ENCODE measurements at regions not wholly inside any gene's neighbourhood (a gene's known extent, or its start where the extent isn't known, plus 50 kb on each side); places are given as distances from the start of the nearest gene placed in this dataset.

- DNase-seq (ENCODE audit: low spot score), result no peak
Observed at GRCh38 chr3:56864918-56865524, 63.3 kb upstream of the ARHGEF3 start.

DNA sequence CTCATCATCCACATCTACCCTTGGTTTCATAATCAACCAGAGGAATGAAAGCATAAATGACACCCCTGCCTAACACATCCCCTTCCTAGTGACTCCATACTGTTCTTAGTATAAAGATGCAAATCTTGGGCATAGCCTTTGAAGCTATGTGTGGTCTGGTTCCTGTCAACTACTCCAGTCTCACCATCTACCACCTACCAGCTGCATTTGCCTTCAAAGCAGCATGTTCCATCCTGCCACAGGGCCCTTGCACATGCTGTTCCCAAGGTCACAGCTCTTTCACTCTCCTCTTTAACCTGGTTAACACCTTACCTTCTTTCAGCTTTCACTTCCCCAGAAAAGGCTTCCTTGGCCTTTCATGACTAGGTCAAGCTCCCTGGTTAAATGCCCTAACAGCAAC is 62.3 kb upstream of the ARHGEF3 start:
- DNase-seq (ENCODE audit: low spot score), result no peak

DNA sequence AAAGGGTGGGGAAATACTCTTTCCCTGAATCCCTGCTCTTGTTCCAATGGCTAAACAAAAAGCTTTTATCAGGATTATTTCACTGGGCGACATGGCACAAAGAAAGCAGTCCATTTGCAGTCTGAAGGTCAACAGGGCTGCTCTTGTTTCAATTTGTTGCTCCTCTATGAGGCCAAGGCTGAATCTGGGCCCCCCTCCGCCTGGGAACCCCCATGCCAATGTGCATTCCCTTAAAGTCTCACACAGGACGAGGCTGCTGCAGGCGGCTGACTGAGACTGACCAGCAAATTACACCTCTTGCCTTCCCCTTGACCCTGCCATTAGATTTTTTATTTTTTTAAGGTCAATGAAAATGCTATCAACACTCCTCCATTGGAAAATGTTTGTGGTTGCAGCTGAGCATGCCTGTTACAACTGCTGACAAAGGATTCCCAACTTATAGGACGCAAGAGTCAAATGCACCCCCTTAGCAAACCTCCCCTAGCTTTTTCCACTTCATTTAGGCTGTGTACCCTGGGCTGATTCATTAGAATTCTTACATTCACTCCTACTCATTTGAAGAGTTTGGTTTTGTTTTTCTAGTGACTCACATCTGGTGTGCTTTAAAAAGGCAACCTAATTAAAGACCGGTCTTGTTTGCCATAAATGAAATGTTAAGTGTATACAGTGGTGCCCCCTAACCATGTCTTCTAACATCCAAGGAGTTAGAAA is 60.8 kb upstream of the ARHGEF3 start:
- DNase-seq (ENCODE audit: low spot score), result peak; percentile 23

DNA sequence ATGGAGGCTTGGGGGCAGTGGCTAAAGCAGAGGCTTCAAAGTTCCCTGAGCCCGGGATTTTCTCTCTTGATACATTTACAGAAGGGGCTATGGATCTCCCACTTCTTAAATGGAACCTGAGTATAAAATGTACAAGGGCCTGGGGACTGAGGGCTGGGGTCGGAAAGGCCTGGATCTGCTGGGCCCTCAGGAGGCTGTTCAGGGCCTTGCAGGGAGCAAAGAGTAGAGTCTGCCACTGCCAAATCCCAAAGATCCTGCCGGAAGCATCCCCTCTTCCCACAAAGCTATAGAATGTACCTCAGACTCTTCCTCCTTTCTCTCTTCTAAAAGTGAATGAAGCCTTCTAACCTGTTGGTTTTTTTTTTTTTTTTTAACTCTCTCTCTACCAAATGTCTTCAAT is 59.8 kb upstream of the ARHGEF3 start:
- DNase-seq (ENCODE audit: low spot score), result no peak

GRCh38 chr3:56860939-56861338 is 59.2 kb upstream of the ARHGEF3 start:
- DNase-seq (ENCODE audit: low spot score), result no peak

- no peak for DNase-seq (ENCODE audit: low spot score)
Observed at GRCh38 chr3:56860351-56860750, 58.6 kb upstream of the ARHGEF3 start.

DNA sequence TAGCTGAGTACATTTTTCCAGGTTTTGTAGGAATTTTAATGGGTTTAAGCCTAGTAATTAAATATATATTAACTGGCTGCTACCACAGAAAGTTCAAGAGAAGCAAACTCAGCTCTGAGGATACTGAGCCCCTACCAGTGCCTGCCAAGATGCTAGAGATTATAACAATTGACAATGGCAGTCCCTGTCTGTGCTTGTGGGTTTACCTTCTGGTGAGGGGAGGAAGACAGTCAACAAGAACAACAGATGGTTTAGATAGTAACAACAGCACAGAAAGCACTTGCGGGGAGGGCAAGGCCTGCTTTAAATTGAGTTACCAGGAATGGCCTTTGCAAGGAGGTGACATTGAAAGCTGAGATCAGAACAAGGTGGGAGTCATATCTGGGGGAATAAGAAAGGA is 56.6 kb upstream of the ARHGEF3 start:
- DNase-seq (ENCODE audit: low spot score), result no peak

GRCh38 chr3:56857178-56857577 is 55.4 kb upstream of the ARHGEF3 start:
- no peak for DNase-seq (ENCODE audit: low spot score)

DNA sequence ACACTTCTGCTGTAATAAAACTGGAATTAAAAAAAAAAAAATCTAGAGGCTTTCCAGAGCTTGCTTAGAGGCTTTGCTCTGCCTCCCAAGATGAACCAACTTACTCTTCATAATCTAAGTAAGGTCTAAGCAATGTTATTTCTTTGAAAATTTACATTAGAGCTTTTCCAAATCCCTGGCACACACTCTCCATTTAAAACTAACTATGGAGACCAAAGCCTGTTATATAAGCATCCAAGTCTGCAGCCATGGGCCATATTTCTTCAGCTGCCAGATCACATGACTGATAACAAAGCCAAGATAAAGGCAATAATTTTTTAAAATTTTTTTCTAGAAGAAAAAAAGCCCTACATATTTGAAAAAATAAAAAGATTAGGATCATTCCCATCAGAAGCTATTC is 55.0 kb upstream of the ARHGEF3 start:
- DNase-seq (ENCODE audit: low spot score), result no peak

DNA sequence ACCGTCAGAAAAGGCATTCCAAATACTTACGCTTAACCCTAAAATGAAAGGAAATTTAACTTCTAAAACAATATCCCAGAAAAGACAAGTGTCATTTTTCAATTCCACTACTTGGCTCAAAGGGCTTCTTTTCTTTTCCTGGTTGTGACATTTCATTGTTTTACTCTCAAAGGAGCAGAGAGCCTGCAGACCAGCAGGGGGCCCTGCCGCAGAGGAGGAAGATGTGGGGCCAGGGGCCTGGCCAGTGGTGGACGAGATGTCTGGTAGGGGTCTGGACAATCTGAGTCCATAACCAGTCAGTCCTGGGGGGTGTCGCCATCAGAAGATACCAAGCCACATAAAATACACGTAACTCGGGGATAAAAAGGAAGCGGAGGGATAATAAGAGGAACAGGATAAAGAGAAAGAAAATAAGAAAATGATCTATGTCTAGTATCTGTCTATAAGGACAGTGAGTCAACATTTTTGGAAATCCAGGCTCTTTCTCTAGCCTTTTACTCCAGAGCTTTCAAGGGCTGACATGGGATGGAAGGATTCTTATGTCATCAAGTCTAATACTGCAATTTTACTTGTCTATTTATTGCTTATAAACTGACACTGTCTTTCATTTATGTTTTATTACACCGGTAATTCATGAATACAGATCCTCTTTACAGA is 54.2 kb upstream of the ARHGEF3 start:
- no peak for DNase-seq (ENCODE audit: low spot score)

DNA sequence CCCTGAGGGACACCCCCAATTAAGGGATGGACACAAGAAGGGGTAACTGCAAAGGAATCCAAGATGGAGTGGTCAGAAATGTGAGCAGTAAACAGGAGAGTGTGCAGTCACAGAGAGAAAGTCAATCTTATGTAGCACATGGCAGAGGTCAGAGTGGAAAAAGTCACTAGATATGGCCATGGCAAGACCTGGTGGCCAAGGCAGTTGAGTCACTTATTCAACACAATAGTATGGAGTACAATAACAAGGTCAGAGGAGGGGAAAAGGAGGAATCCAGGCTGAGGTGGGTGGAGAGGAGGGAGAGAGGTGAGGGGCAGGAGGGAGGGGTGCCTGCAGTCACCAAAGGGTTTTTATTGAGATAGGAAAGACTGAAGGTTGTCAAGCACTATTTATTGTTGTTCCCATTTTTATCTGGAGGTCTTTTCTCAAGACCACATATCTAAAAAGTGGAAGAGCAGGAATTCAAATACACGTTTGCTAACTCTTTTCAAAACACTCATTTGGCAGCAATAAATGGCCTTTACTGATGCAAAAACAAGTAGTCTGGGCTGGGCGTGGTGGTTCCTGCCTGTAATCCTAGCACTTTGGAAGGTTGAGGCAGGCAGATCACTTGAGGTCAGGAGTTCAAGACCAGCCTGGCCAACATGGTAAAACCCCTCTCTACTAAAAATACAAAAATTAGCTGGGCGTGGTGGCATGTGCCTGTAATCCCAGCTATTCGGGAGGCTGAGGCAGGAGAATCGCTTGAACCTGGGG is 53.3 kb upstream of the ARHGEF3 start:
- DNase-seq (ENCODE audit: low spot score), result no peak

- DNase-seq (ENCODE audit: low spot score), result no peak
Observed at GRCh38 chr3:56851966-56852884, 50.5 kb upstream of the ARHGEF3 start.
